DND-41 (cell line): ENCODE measurements at regions not wholly inside any gene's neighbourhood (a gene's known extent, or its start where the extent isn't known, plus 50 kb on each side); places are given as distances from the start of the nearest gene placed in this dataset.

ENCODE experiments used
- ATAC-seq: fragments of 200-7000 bp; cut with Tn5 transposase; 3 replicates; pipeline ENCODE4 v1.9.1; 2021; ENCODE audit warnings: low read depth; ENCODE audit not compliant: insufficient read depth
- DNase-seq: peaks from one replicate; pipeline ENCODE4 v3.0.0-alpha.2; 2020
- H2AFZ ChIP-seq: 2 replicates; pipeline ENCODE4 v1.6.0; 2012; ENCODE audit warnings: low read depth, low read length
- H3K27ac ChIP-seq: 2 replicates; pipeline ENCODE4 v1.5.1; 2012; ENCODE audit warnings: low read length, inconsistent platforms
- H3K27me3 ChIP-seq: fragments of 200-600 bp; sonication (generic); 2 replicates; pipeline ENCODE4 v1.6.0; 2012; ENCODE audit warnings: low read length, mild to moderate bottlenecking, inconsistent platforms; ENCODE audit not compliant: insufficient read depth, poor library complexity
- H3K36me3 ChIP-seq: 2 replicates; pipeline ENCODE4 v1.5.1; 2012; ENCODE audit warnings: low read length, inconsistent platforms; ENCODE audit not compliant: insufficient read depth
- H3K4me1 ChIP-seq: 2 replicates; pipeline ENCODE4 v1.5.1; 2012; ENCODE audit warnings: mild to moderate bottlenecking, low read length; ENCODE audit not compliant: insufficient read depth
- H3K4me2 ChIP-seq: 2 replicates; pipeline ENCODE4 v1.6.0; 2012; ENCODE audit warnings: mild to moderate bottlenecking, moderate library complexity, low read length, inconsistent platforms; ENCODE audit not compliant: insufficient read depth
- H3K4me3 ChIP-seq, 2 experiments: fragments of 200-600 bp in 1 of 2; shearing (Covaris generic) in 1 of 2; 2 replicates each; pipeline ENCODE4 v1.5.1; 2012 to 2016; ENCODE audit warnings: inconsistent platforms in 2 of 2, low read length in 2 of 2, mild to moderate bottlenecking in 2 of 2, low read depth in 1 of 2, moderate library complexity in 1 of 2
- H3K79me2 ChIP-seq: 2 replicates; pipeline ENCODE4 v1.6.0; 2012; ENCODE audit warnings: low read length, inconsistent platforms; ENCODE audit not compliant: insufficient read depth
- H3K9ac ChIP-seq: 2 replicates; pipeline ENCODE4 v1.6.0; 2012; ENCODE audit warnings: low read depth, mild to moderate bottlenecking, inconsistent platforms, low read length, moderate library complexity
- H3K9me3 ChIP-seq: 2 replicates; pipeline ENCODE4 v1.5.1; 2012; ENCODE audit warnings: low read length, moderate library complexity, mild to moderate bottlenecking, inconsistent platforms; ENCODE audit not compliant: insufficient read depth, severe bottlenecking
- H4K20me1 ChIP-seq: 2 replicates; pipeline ENCODE4 v1.6.0; 2012; ENCODE audit warnings: low read length; ENCODE audit not compliant: insufficient read depth
- CTCF ChIP-seq: IDR thresholded peaks from 2 replicates; pipeline ENCODE4 v1.5.1; 2012; ENCODE audit warnings: borderline replicate concordance, low read length, moderate library complexity, mild to moderate bottlenecking; ENCODE audit not compliant: poor library complexity, severe bottlenecking; ENCODE audit errors: extremely low read depth
- EZH2 ChIP-seq: IDR thresholded peaks from 3 replicates; pipeline ENCODE4 v1.6.1; 2012; ENCODE audit warnings: borderline replicate concordance, low read depth, mild to moderate bottlenecking, moderate library complexity, low read length, inconsistent platforms; ENCODE audit not compliant: severe bottlenecking

GRCh38 chr14:98428483-98428994 is 843.5 kb downstream of the BCL11B start:
- Histone ChIP-seq H3K4me3 (no peak overlapping the region), H3K27me3 (no peaks in the 10 kb centered on the region), H3K4me1 (peaks cover 16% of the 10 kb centered on the region), H2AFZ (no peak overlapping the region), H3K79me2 (no peaks in the 10 kb centered on the region), H3K27ac (no peak overlapping the region), H3K4me2 (no peak overlapping the region), H4K20me1 (no peaks in the 10 kb centered on the region), H3K36me3 (no peaks in the 10 kb centered on the region), H3K9ac (no peak overlapping the region), H3K9me3 (no peaks in the 10 kb centered on the region)
- no peak for DNase-seq
- TF ChIP-seq EZH2 (no peak), CTCF (no peak)
- ATAC-seq: no peak

DNA sequence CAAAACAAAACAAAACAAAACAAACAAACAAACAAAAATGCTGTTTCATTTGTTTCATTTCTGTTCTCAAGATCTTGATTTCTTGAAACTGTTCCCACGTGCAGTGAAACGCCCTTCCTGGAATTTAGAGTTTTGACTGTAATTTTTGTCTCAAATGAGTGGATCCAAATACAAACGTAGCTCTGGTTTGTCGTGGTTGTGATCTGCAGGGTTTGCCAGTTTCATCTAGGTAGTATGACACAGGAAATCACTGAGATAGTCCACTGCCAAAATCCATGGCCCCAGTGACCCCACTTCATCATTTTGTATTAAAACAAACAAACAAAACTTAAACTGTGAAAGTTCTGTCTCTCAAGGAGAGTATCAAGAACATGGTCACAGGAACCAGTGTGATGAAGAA is 838.6 kb downstream of the BCL11B start:
- Histone ChIP-seq H3K79me2 (no peaks in the 10 kb centered on the region), H3K4me1 (peaks cover 19% of the 10 kb centered on the region), H3K4me2 (no peak overlapping the region), H2AFZ (peak overlapping the region; percentile 45), H3K9me3 (peaks cover 10% of the 10 kb centered on the region), H3K36me3 (no peaks in the 10 kb centered on the region), H3K4me3 (no peak overlapping the region), H3K9ac (no peak overlapping the region), H3K27me3 (no peaks in the 10 kb centered on the region), H3K27ac (no peak overlapping the region; the same call in 1 of the 2 replicates), H4K20me1 (no peaks in the 10 kb centered on the region)
- ATAC-seq (no peak), DNase-seq (no peak)
- TF ChIP-seq EZH2 (no peak), CTCF (no peak)

GRCh38 chr14:98437113-98437512 is 834.9 kb downstream of the BCL11B start:
- no peaks in the 10 kb centered on the region for H3K27me3 ChIP-seq

More at GRCh38 chr14:98437113-98437512, 834.9 kb downstream of the BCL11B start:
- Histone ChIP-seq H3K9me3 (peaks cover 10% of the 10 kb centered on the region), H4K20me1 (no peaks in the 10 kb centered on the region), H3K79me2 (no peaks in the 10 kb centered on the region), H3K36me3 (no peaks in the 10 kb centered on the region), H3K27ac (no peak overlapping the region), H3K4me1 (peaks cover 16% of the 10 kb centered on the region), H3K4me3 (no peak overlapping the region), H2AFZ (no peak overlapping the region), H3K4me2 (no peak overlapping the region), H3K9ac (no peak overlapping the region)
- TF ChIP-seq CTCF: no peak
- TF ChIP-seq EZH2: no peak
- ATAC-seq (no peak), DNase-seq (no peak)
